A549 (cell line): ENCODE measurements at regions not wholly inside any gene's neighbourhood (a gene's known extent, or its start where the extent isn't known, plus 50 kb on each side); places are given as distances from the start of the nearest gene placed in this dataset.

Experiments used
- CTCF ChIP-seq: fragments of >200 bp; sonication (Bioruptor Twin); formaldehyde crosslinking; IDR thresholded peaks from 3 replicates; pipeline ENCODE4 v1.5.1; 2016
- POLR2A ChIP-seq: IDR thresholded peaks from 2 replicates; pipeline ENCODE4 v1.6.1; 2012; ENCODE audit warnings: mild to moderate bottlenecking, low read length
- REST ChIP-seq: fragments of 200-600 bp; sonication (generic); IDR thresholded peaks from 2 replicates; pipeline ENCODE4 v1.6.1; 2016; ENCODE audit warnings: antibody characterized with exemption, mild to moderate bottlenecking, moderate library complexity
- TFCP2L1 ChIP-seq: fragments of 250-450 bp; sonication (Bioruptor Pico); IDR thresholded peaks from 2 replicates; pipeline ENCODE4 v1.5.0; 2021; ENCODE audit warnings: mild to moderate bottlenecking

- TF ChIP-seq CTCF = no peak
- no peak for TF ChIP-seq TFCP2L1 (CRISPR knock-in tag)
- TF ChIP-seq REST = no peak
- TF ChIP-seq POLR2A = no peak
Observed at GRCh38 chr3:8282541-8283165, 219.0 kb upstream of the LMCD1 start.
